Hepatocyte (in vitro differentiated cells): ENCODE measurements at regions not wholly inside any gene's neighbourhood (a gene's known extent, or its start where the extent isn't known, plus 50 kb on each side); places are given as distances from the start of the nearest gene placed in this dataset.

Experiments used
- EZH2 ChIP-seq: fragments of 200-600 bp; sonication (generic); IDR thresholded peaks from 2 replicates; pipeline ENCODE4 v1.6.1; 2016; ENCODE audit warnings: antibody characterized with exemption, mild to moderate bottlenecking, borderline replicate concordance
- EZH2phosphoT487 ChIP-seq: fragments of 200-600 bp; sonication (generic); IDR thresholded peaks from one replicate; pipeline ENCODE4 v1.6.1; 2018; ENCODE audit warnings: antibody characterized with exemption, mild to moderate bottlenecking, low read depth, moderate library complexity; ENCODE audit not compliant: unreplicated experiment, severe bottlenecking
- TF ChIP-seq, protein P1 (sequence below): fragments of 200-600 bp; sonication (generic); IDR thresholded peaks from 2 replicates; pipeline ENCODE4 v1.5.1; 2016; ENCODE audit warnings: antibody characterized with exemption, mild to moderate bottlenecking; ENCODE audit not compliant: poor library complexity

DNA sequence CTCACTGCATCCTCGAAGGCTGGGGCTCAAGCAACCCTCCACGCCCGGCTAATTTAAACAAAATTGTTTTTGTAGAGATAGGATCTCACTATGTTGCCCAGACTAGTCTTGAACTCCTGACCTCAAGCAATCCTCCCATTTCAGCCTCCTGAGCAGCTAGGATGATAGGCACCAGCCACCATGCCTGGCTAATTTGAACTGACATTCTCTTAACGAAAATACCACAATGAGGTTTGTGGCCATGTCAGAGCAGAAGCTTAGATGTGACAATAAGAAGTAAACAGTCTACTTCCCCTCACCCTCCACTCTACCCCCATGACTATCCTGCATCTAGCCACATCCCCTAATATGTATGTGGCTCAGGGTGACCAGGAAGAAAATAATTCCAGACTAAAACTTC, 74.8 kb upstream of the PLCB4 start:
- TF ChIP-seq, protein P1, sequence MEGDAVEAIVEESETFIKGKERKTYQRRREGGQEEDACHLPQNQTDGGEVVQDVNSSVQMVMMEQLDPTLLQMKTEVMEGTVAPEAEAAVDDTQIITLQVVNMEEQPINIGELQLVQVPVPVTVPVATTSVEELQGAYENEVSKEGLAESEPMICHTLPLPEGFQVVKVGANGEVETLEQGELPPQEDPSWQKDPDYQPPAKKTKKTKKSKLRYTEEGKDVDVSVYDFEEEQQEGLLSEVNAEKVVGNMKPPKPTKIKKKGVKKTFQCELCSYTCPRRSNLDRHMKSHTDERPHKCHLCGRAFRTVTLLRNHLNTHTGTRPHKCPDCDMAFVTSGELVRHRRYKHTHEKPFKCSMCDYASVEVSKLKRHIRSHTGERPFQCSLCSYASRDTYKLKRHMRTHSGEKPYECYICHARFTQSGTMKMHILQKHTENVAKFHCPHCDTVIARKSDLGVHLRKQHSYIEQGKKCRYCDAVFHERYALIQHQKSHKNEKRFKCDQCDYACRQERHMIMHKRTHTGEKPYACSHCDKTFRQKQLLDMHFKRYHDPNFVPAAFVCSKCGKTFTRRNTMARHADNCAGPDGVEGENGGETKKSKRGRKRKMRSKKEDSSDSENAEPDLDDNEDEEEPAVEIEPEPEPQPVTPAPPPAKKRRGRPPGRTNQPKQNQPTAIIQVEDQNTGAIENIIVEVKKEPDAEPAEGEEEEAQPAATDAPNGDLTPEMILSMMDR = no peak
- no peak for TF ChIP-seq EZH2phosphoT487
- TF ChIP-seq EZH2 = no peak
